NCI-H2171 treated with DMSO at 0.1 percent for 48 hours (cell line): ENCODE measurements at regions not wholly inside any gene's neighbourhood (a gene's known extent, or its start where the extent isn't known, plus 50 kb on each side); places are given as distances from the start of the nearest gene placed in this dataset.

Source experiments
- DNase-seq: peaks from one replicate; lab custom pipeline; 2025; lab: John Stamatoyannopoulos, UW

DNA sequence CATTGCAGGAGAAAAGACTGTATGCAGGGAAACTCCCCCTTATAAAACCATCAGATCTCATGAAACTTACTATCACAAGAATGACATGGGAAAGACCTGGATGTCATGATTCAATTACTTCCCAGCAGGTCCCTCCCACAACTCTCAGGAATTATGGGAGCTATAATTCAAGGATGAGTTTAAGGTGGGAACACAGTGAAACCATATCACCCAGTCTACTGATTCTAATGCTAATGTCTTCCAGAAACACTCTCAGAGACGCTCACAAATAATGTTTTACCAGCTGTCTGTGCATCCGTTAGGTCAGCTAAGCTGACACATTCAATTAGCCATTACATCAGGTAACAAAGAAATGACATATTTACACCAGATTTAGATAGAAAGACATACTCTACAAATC, 637.9 kb downstream of the NLGN4Y start:
- no peak for DNase-seq

DNA sequence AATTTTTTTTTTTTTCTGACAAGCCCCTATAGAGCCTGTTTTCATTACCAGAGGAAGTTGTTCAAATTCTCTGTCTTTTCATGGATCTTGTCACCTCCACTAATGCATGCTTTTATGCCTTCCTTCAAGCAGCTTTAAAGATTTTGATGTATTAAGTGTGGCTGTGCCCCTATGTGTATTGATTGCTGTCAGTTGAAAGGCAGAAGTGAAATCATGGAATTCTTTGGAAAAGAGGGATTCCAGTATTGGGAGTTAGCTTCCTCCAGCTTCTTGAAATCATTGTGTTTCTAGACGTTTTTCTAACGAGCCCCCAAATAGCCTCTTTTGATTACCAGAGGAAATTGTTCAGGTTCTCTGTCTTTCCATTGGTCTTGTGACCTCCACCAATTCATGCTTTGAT, 655.6 kb downstream of the NLGN4Y start:
- no peak for DNase-seq

DNA sequence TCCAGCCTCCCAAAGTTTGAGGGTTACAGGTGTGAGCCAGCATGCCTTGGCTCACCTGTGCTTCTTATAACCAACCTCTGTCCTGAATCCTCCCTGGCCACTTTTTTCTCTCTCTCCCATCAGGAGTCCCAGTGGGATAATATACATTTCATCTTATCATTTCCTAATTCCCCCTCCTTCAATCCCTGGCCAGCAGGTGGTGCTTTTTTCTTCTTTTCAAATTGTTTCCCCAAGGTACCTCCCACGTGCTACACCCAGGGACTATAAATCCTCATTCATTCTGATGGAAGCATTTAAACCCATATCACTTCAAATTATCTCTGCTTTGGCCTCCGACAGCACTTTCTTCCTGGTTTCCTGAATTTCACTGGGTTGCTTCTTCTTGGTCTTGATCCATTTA, 704.7 kb downstream of the NLGN4Y start:
- DNase-seq = no peak

GRCh38 chrY:15239596-15240132, 715.3 kb downstream of the NLGN4Y start:
- DNase-seq = no peak

DNA sequence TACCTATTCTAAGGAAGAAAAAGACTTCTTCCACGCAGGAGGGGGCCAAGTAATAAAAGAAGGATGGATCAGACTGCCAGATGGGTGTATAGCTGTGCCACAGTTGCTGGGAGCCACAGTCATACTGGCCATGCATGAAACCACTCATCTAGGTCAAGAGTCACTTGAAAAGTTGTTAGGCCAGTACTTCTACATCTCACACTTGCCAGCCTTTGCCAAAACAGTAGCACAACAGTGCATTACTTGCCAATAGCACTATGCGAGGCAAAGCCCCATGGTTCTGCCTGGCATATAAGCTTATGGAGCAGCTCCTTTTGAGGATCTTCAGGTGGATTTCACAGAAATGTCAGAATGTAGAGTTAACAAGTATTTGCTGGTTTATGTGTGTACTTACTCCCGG, 735.0 kb downstream of the NLGN4Y start:
- no peak for DNase-seq

GRCh38 chrY:15286572-15286971, 762.2 kb downstream of the NLGN4Y start:
- no peak for DNase-seq

- DNase-seq = no peak
Observed at GRCh38 chrY:15289821-15290220, 765.5 kb downstream of the NLGN4Y start.

DNA sequence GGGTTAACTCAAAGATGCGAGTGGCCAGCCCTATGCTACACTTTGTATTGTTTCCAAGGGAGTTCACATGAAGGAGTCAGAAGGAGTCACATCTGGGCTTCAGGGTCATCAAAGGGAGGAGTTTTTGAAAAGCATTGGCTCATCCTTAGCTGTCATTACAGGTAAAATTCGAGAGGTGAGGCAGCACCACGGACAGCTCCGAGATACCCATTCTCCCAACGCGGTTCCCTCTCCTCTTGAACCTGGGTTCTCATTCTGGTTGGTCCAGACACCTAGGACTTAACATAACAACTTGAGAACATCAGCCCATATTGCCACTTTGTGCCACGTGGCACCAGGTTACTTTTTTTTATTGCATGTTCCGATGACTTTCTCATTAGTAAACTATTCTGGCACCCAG, 768.6 kb downstream of the NLGN4Y start:
- no peak for DNase-seq

DNA sequence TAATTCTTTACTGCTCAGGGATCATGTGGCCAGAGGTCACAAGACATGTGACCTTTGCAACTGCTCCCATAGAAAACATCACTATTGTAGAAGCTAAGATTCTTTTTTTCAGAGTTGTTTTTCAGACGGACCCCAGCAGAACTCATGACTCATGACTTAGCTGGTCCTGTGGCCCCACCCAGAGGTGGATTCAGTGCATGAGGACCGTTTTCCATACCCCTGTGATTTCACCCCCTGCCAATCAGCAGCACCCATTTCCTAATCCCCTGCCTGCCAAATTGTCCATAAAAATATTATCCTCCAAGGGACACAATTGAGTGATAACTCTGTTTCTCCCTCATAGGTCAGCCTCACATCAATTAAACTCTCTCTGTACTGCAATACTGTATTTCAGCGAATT, 777.5 kb downstream of the NLGN4Y start:
- DNase-seq = no peak

DNA sequence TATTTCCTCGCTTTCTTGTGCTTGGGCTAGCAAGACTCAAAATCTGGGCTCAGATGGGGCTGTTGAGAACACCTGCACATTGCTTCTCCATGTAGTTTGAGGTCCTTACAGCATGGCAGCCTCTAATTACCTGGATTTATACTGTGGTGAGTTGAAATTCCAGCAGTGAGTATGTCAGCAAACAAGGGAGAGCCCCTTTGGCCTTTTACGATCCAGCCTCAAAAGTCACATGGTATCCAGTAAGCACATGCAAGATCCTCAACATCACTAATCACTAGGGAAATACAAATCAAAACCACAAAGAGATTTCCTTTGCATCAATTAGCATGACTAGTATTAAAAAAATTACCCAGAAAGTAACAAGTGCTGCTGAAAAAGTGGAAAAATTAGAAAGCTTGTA, 787.8 kb downstream of the NLGN4Y start:
- no peak for DNase-seq

DNA sequence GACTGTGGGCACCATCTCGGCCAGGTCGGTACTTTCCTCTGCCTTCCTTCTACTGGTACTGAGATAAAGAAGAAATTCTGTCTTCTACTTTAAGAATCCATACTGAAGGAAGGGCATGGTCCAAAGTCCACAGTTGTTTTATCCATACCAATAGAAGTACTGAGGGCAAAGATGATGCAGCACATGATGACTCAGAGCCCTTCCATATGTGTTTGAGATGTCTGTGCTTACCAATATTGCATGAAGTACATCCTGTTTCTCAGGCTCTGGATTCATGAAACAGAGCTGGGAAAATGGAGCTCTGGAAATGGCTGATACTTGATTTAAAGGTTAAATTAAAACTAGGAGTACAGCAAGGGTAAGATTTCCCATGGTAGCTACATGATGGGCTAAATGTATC, 799.9 kb downstream of the NLGN4Y start:
- no peak for DNase-seq

DNA sequence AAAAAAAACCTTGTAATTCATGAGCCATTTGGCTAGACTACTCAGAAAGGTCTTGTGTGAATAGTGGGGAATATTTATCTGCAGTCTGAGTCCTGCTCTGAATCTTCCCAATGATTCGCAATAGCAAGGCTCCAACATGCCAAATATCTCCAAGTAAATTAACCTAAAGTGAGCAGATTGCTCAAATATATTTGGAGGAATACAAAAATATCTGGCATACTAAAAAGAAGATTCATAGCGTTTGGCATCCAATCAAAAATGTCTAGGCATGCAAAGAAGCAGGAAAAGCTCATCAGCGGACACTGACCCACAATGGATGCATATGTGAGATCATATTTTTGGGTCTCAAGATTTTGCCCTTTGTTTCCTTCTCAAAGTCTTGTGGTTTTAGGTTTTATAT, 800.9 kb downstream of the NLGN4Y start:
- DNase-seq = no peak

DNA sequence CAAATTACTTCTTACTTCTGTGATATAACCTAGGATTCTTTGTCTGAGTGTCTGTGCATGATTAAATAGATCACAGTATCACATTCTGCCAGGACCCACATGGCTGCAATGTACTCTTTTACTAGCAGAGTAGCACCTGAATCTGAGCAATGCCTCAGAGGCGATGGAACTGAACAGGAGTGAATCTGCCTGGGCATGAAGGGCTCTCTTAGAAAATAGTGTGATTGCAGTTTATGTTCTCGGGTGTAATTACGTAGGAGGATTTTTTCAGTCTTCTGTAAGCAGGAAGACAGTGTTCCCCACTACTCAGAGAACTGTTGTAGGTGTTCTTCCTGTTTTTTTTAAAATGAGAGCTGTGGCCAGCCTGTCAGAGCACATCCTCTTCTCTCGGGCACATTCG, 802.3 kb downstream of the NLGN4Y start:
- no peak for DNase-seq

GRCh38 chrY:15328848-15329247, 804.5 kb downstream of the NLGN4Y start:
- DNase-seq = no peak

DNA sequence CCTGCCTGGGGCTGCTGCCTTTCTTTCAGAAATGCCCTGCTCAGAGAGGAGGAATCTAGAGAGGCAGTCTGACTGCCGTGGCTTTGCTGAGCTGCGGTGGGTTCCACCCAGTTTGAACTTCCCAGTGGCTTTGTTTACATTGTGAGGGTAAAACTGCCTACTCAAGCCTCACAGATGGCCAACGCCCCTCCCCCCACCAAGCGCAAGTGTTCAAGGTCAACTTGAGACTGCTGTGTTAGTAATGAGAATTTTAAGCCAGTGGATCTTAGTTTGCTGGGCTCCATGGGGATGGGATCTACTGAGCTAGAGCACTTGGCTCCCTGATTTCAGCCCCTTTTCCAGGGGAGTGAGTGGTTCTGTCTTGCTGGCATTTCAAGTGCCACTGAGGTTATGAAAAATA, 819.2 kb downstream of the NLGN4Y start:
- DNase-seq = no peak

GRCh38 chrY:15345471-15346155, 821.3 kb downstream of the NLGN4Y start:
- DNase-seq = no peak

DNA sequence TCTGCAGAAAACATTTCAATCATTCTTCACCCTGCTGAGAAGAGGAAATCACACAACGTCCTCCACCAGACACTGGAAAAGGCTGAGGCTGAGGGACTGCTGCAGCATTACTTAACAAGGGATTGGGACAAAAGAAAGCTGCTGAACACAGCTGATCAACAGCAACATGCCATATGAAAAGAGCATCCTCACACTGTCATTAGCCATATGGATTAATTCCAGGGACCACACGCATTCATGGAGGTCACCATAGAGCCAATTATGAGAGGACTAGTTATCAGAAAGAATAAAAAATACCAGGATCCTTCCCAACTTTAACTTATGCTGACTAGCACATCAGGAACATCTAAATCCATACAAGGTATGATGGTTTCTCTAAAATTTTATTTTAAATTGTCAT, 825.0 kb downstream of the NLGN4Y start:
- no peak for DNase-seq

- no peak for DNase-seq
Observed at GRCh38 chrY:15355321-15355720, 831.0 kb downstream of the NLGN4Y start.

GRCh38 chrY:15360471-15360870, 836.1 kb downstream of the NLGN4Y start:
- no peak for DNase-seq

DNA sequence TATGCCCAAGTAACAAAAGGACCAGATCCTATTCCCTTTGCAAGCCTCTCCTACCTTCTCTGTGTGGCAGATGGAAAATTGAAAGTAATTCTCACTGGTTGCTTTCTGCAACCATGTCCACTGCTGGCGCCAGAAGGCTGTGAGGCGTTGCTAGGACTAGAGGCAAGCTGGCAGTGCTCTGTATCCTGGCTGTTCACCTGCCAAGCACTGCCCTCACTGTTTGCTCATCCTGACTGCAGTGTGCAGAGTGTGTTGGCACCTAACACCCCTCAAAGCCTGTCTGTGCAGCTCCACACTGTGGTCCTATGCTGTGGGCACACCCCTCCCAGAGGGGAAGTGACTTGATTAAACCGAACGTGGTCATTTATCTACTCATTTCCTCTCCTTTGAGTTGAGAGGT, 840.7 kb downstream of the NLGN4Y start:
- DNase-seq = no peak

- no peak for DNase-seq
Observed at GRCh38 chrY:15368786-15369185, 844.5 kb downstream of the NLGN4Y start.

GRCh38 chrY:15385178-15385577, 860.8 kb downstream of the NLGN4Y start:
- no peak for DNase-seq

DNA sequence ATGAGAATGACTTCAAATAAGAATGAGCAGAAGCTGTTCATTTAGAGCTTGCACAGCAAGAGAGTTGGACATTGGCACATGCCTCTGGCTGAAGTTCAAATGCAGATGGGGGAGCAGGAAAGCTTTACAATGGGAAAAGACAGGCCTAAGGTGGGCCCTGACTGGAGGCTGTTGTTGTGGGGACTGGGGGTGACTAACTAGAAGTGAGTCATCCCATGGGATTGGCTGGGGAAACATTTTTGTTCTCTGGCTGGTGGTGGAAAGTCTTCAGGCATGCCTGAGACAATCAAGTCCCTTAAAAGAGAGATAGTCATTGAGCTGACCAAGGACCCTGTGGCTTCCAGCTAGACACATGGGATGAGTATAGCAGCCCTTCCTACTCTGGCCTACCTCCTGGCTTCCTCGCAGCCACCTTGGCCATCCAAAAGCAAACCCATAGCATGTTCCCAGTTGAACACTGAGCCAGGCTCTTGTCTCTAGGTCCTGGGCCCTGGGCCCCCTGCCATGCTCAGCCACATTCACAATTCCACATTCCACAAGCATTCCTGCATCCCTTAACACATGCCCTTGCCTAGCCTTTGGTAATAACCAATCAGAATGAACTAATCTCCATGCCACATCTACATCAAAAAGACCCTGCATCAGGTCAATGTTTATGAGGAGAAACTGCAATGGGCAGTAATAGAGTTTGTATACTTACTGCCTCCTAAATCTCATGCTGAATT, 873.4 kb downstream of the NLGN4Y start:
- no peak for DNase-seq

DNA sequence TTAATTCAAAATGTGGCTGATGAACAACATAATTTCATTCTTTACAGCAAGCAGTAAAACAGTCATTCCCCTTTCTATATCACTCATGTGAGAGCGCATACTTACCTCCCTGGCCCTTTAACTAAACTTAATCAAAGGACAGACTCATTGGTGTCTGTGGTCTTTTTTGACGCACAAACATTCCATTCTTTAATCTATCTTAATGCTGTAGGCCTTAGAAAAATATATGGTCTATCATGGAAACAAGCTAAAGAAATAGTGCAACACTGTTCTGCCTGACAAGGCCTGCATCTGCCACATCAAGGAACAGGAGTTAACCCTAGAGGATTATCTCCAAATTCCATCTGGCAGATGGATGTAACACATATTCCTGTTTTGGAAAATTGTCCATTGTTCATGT, 878.1 kb downstream of the NLGN4Y start:
- DNase-seq = no peak
